Neural cell (in vitro differentiated cells): ENCODE measurements at regions not wholly inside any gene's neighbourhood (a gene's known extent, or its start where the extent isn't known, plus 50 kb on each side); places are given as distances from the start of the nearest gene placed in this dataset.

Source experiments
- H2AFZ ChIP-seq: fragments of 200-600, 300-800 bp; sonication (generic), shearing (Covaris generic); 2 replicates; pipeline ENCODE4 v1.6.0; 2014; ENCODE audit warnings: low read depth, mild to moderate bottlenecking, antibody characterized with exemption, low read length, moderate library complexity
- H3F3A ChIP-seq: fragments of 200-600 bp; shearing (Covaris generic); 2 replicates; pipeline ENCODE4 v1.6.1; 2016; ENCODE audit warnings: mild to moderate bottlenecking, moderate library complexity, mixed read lengths, antibody characterized with exemption, low read length; ENCODE audit not compliant: insufficient read depth, poor library complexity, severe bottlenecking
- H3K27ac ChIP-seq: fragments of 200-600, 300-800 bp; sonication (generic), shearing (Covaris generic); 2 replicates; pipeline ENCODE4 v1.5.1; 2014; ENCODE audit warnings: mild to moderate bottlenecking, low read length, moderate library complexity
- H3K27me3 ChIP-seq: fragments of 300-800, 200-600 bp; sonication (generic), shearing (Covaris generic); 2 replicates; pipeline ENCODE4 v1.6.0; 2014; ENCODE audit warnings: mild to moderate bottlenecking, low read depth, low read length, moderate library complexity; ENCODE audit not compliant: insufficient read depth
- H3K36me3 ChIP-seq: fragments of 300-800, 200-600 bp; sonication (generic), shearing (Covaris generic); 2 replicates; pipeline ENCODE4 v1.5.1; 2014; ENCODE audit warnings: mild to moderate bottlenecking, antibody characterized with exemption, low read length, moderate library complexity; ENCODE audit not compliant: insufficient read depth
- H3K4me2 ChIP-seq: fragments of 300-800, 200-600 bp; sonication (generic), shearing (Covaris generic); 2 replicates; pipeline ENCODE4 v1.6.0; 2014; ENCODE audit warnings: mild to moderate bottlenecking, low read length
- H3K4me3 ChIP-seq: fragments of 300-800, 200-600 bp; sonication (generic), shearing (Covaris generic); 2 replicates; pipeline ENCODE4 v1.5.1; 2014; ENCODE audit warnings: mild to moderate bottlenecking, low read length, moderate library complexity
- H3K79me2 ChIP-seq: fragments of 200-600 bp; shearing (Covaris generic); replicated peaks from 2 replicates; pipeline ENCODE4 v1.6.0; 2014; ENCODE audit warnings: mild to moderate bottlenecking, low read length, moderate library complexity; ENCODE audit not compliant: insufficient read depth
- H3K9ac ChIP-seq: fragments of 300-800, 200-600 bp; sonication (generic), shearing (Covaris generic); 2 replicates; pipeline ENCODE4 v1.6.1; 2016; ENCODE audit warnings: mild to moderate bottlenecking, low read length, mixed read lengths
- H3K9me2 ChIP-seq: fragments of 200-600 bp; shearing (Covaris generic); 2 replicates; pipeline ENCODE4 v1.6.1; 2016; ENCODE audit warnings: mild to moderate bottlenecking, low read length, mixed read lengths; ENCODE audit not compliant: insufficient read depth
- H3K9me3 ChIP-seq: fragments of 200-600, 300-800 bp; sonication (generic), shearing (Covaris generic); 2 replicates; pipeline ENCODE4 v1.6.1; 2016; ENCODE audit warnings: mild to moderate bottlenecking, mixed run types, low read length, moderate library complexity, mixed read lengths
- H4K20me1 ChIP-seq: fragments of 200-600 bp; shearing (Covaris generic); 2 replicates; pipeline ENCODE4 v1.6.1; 2016; ENCODE audit warnings: mild to moderate bottlenecking, mixed run types; ENCODE audit not compliant: insufficient read depth
- EP300 ChIP-seq: fragments of 450-650 bp; conservative IDR thresholded peaks from 2 replicates; pipeline ENCODE4 v1.6.1; 2014; ENCODE audit warnings: antibody characterized with exemption, mild to moderate bottlenecking, moderate library complexity; ENCODE audit not compliant: poor library complexity, severe bottlenecking
- EZH2 ChIP-seq: fragments of 200-600, 300-800 bp; shearing (Covaris generic), sonication (generic); IDR thresholded peaks from 2 replicates; pipeline ENCODE4 v1.6.1; 2014; ENCODE audit warnings: antibody characterized with exemption, low read length, borderline replicate concordance, mild to moderate bottlenecking; ENCODE audit not compliant: insufficient read depth, poor library complexity, severe bottlenecking
- MXI1 ChIP-seq: fragments of 450-650 bp; conservative IDR thresholded peaks from 2 replicates; pipeline ENCODE4 v1.6.1; 2014; ENCODE audit warnings: antibody characterized with exemption, mild to moderate bottlenecking; ENCODE audit not compliant: poor library complexity, severe bottlenecking
- POLR2AphosphoS5 ChIP-seq: IDR thresholded peaks from 2 replicates; pipeline ENCODE4 v1.6.1; 2012
- RAD21 ChIP-seq: fragments of 450-650 bp; conservative IDR thresholded peaks from 2 replicates; pipeline ENCODE4 v1.6.1; 2014; ENCODE audit warnings: antibody characterized with exemption, mild to moderate bottlenecking, moderate library complexity
- SMC3 ChIP-seq: fragments of 450-650 bp; conservative IDR thresholded peaks from 2 replicates; pipeline ENCODE4 v1.6.1; 2014; ENCODE audit warnings: antibody characterized with exemption, mild to moderate bottlenecking, moderate library complexity; ENCODE audit not compliant: poor library complexity
- TAF1 ChIP-seq: IDR thresholded peaks from 2 replicates; pipeline ENCODE4 v1.6.1; 2012; ENCODE audit warnings: low read depth
- TF ChIP-seq, protein P1 (sequence below): IDR thresholded peaks from 2 replicates; pipeline ENCODE4 v1.6.1; 2012; ENCODE audit warnings: borderline replicate concordance
- TF ChIP-seq, protein P2 (sequence below): fragments of 450-650 bp; IDR thresholded peaks from 2 replicates; pipeline ENCODE4 v1.5.1; 2014; ENCODE audit warnings: antibody characterized with exemption, mild to moderate bottlenecking, moderate library complexity; ENCODE audit not compliant: poor library complexity, severe bottlenecking

DNA sequence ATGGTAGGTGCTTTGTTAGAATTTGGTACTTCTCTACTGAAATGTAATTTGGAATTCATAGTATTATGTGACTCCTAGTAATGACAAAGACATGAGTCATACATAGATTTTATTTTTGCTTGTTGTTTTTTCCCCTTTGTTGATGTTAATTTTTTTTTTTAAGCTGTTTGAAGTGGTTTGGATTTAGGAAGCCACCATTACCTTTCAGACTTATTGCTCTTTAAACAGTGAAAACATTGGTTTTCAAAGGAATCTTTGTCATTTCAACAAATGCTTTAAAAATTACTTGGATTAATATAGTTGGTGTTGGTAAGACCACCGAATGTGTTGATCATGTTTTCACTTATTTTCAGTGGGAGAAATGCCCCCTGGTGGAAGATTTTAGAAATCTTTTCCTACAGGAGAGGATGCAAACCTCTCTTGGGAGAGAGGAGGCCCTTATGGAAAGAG, 170.1 kb upstream of the PITX1 start:
- no peak overlapping the region for H3K27ac ChIP-seq
- H3K27me3 ChIP-seq: peaks cover 6% of the 10 kb centered on the region
- H4K20me1 ChIP-seq: no peaks in the 10 kb centered on the region
- H3K79me2 ChIP-seq: no peaks in the 10 kb centered on the region
- no peaks in the 10 kb centered on the region for H3K9me2 ChIP-seq
- H3K36me3 ChIP-seq: no peaks in the 10 kb centered on the region
- no peaks in the 10 kb centered on the region for H3F3A ChIP-seq
- peaks cover 11% of the 10 kb centered on the region for H3K9me3 ChIP-seq
- H3K4me3 ChIP-seq: no peak overlapping the region
- no peak overlapping the region for H2AFZ ChIP-seq
- H3K9ac ChIP-seq: no peak overlapping the region
- no peak overlapping the region for H3K4me2 ChIP-seq
- TF ChIP-seq EZH2 (no peak), RAD21 (no peak), SMC3 (no peak), EP300 (no peak)
- TF ChIP-seq, protein P1, sequence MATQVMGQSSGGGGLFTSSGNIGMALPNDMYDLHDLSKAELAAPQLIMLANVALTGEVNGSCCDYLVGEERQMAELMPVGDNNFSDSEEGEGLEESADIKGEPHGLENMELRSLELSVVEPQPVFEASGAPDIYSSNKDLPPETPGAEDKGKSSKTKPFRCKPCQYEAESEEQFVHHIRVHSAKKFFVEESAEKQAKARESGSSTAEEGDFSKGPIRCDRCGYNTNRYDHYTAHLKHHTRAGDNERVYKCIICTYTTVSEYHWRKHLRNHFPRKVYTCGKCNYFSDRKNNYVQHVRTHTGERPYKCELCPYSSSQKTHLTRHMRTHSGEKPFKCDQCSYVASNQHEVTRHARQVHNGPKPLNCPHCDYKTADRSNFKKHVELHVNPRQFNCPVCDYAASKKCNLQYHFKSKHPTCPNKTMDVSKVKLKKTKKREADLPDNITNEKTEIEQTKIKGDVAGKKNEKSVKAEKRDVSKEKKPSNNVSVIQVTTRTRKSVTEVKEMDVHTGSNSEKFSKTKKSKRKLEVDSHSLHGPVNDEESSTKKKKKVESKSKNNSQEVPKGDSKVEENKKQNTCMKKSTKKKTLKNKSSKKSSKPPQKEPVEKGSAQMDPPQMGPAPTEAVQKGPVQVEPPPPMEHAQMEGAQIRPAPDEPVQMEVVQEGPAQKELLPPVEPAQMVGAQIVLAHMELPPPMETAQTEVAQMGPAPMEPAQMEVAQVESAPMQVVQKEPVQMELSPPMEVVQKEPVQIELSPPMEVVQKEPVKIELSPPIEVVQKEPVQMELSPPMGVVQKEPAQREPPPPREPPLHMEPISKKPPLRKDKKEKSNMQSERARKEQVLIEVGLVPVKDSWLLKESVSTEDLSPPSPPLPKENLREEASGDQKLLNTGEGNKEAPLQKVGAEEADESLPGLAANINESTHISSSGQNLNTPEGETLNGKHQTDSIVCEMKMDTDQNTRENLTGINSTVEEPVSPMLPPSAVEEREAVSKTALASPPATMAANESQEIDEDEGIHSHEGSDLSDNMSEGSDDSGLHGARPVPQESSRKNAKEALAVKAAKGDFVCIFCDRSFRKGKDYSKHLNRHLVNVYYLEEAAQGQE: no peak

DNA sequence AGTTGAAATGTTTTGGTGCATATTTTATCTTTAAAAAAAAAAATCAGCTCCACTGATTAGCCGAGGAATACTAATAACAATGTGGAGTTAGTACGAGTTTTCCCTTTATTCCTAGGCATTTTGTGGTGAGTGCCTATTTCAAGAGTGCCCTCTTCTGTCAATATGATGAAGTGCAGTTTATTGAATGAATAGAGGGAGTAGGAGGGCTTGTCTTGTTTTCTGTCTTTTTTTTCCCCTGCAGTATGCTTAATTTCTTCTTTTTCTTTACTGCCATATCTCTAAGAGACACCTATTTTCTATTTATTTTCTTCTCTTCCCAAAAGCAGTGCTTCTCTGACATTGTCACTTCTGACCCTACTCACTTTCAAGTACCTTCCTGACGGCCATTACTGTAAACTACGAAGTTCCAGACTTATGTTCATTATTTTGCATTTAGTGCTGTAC, 169.6 kb upstream of the PITX1 start:
- Histone ChIP-seq H3K4me3 (no peak overlapping the region), H3K9ac (no peak overlapping the region), H3K9me2 (no peaks in the 10 kb centered on the region), H3K36me3 (no peaks in the 10 kb centered on the region), H2AFZ (no peak overlapping the region), H3K27ac (no peak overlapping the region), H3K79me2 (no peaks in the 10 kb centered on the region), H4K20me1 (no peaks in the 10 kb centered on the region), H3K27me3 (peaks cover 6% of the 10 kb centered on the region), H3K9me3 (peaks cover 11% of the 10 kb centered on the region), H3F3A (no peaks in the 10 kb centered on the region), H3K4me2 (no peak overlapping the region)
- TF ChIP-seq EP300 (no peak), SMC3 (no peak), POLR2AphosphoS5 (no peak)

DNA sequence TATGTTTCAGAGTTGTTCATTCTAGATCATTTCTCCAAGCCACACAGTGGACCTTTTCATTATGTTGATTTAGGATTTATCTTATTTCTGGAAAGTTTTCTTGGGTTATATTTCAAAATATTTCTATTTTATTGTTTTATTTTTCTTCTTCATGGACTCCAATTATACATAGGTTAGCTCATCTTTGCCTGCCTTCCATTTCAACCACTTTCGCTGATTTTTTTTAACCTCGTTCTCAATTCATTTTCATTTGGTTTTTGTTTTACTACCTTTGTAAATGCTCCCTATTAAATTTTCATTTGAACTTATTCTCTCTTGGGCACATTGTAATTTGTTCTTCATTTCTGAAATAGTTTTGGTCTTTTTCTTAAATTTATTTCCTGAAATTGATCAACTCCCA, 169.0 kb upstream of the PITX1 start:
- H3K9me3 ChIP-seq: peaks cover 12% of the 10 kb centered on the region
- no peaks in the 10 kb centered on the region for H3F3A ChIP-seq
- peaks cover 6% of the 10 kb centered on the region for H3K27me3 ChIP-seq
- no peak overlapping the region for H3K27ac ChIP-seq
- H3K36me3 ChIP-seq: no peaks in the 10 kb centered on the region
- H3K4me2 ChIP-seq: no peak overlapping the region
- TF ChIP-seq, protein P1: no peak
- no peak for TF ChIP-seq POLR2AphosphoS5
- TF ChIP-seq EZH2: no peak
- TF ChIP-seq MXI1: no peak
- no peak for TF ChIP-seq EP300
- TF ChIP-seq, protein P2, sequence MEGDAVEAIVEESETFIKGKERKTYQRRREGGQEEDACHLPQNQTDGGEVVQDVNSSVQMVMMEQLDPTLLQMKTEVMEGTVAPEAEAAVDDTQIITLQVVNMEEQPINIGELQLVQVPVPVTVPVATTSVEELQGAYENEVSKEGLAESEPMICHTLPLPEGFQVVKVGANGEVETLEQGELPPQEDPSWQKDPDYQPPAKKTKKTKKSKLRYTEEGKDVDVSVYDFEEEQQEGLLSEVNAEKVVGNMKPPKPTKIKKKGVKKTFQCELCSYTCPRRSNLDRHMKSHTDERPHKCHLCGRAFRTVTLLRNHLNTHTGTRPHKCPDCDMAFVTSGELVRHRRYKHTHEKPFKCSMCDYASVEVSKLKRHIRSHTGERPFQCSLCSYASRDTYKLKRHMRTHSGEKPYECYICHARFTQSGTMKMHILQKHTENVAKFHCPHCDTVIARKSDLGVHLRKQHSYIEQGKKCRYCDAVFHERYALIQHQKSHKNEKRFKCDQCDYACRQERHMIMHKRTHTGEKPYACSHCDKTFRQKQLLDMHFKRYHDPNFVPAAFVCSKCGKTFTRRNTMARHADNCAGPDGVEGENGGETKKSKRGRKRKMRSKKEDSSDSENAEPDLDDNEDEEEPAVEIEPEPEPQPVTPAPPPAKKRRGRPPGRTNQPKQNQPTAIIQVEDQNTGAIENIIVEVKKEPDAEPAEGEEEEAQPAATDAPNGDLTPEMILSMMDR: no peak
- TF ChIP-seq RAD21: no peak
- no peak for TF ChIP-seq TAF1
- no peak for TF ChIP-seq SMC3
- H3K9me2 ChIP-seq: no peaks in the 10 kb centered on the region
- no peaks in the 10 kb centered on the region for H4K20me1 ChIP-seq
- H3K9ac ChIP-seq: no peak overlapping the region
- H2AFZ ChIP-seq: no peak overlapping the region
- no peaks in the 10 kb centered on the region for H3K79me2 ChIP-seq
- H3K4me3 ChIP-seq: no peak overlapping the region
